T-helper 2 cell treated with Interferon-gamma antibody and Interleukin-4, amounts not matched to agents 100 ng/mL and 5 ng/mL, for 36 hours (primary cell): ENCODE measurements at regions not wholly inside any gene's neighbourhood (a gene's known extent, or its start where the extent isn't known, plus 50 kb on each side); places are given as distances from the start of the nearest gene placed in this dataset.

Source experiments
- intact Hi-C: fragments of 100-400 bp; cut with micrococcal nuclease; formaldehyde crosslinking; loops from one replicate; pipeline ENCODE4 v1.15.1; 2023

- intact Hi-C loops, result no loop called here
These were observed 1168.2 kb downstream of the BRD1 start for GRCh38 chr22:48659404-48659996.

GRCh38 chr22:48658871-48659270 is 1168.8 kb downstream of the BRD1 start:
- intact Hi-C loops, result no loop called here

GRCh38 chr22:48658246-48658645 is 1169.4 kb downstream of the BRD1 start:
- intact Hi-C loops, result no loop called here

- intact Hi-C loops, result no loop called here
These were observed 1173.2 kb downstream of the BRD1 start for GRCh38 chr22:48654492-48654891.

- intact Hi-C loops, result no loop called here
These were observed 1173.7 kb downstream of the BRD1 start for GRCh38 chr22:48653929-48654328.

GRCh38 chr22:48653306-48653705 is 1174.4 kb downstream of the BRD1 start:
- intact Hi-C loops, result no loop called here

- intact Hi-C loops, result no loop called here
These were observed 1174.9 kb downstream of the BRD1 start for GRCh38 chr22:48652796-48653195.

- intact Hi-C loops, result no loop called here
These were observed 1175.6 kb downstream of the BRD1 start for GRCh38 chr22:48651981-48652538.

GRCh38 chr22:48651036-48651890 is 1176.4 kb downstream of the BRD1 start:
- intact Hi-C loops, result no loop called here

- intact Hi-C loops, result no loop called here
These were observed 1177.2 kb downstream of the BRD1 start for GRCh38 chr22:48650323-48651035.

- intact Hi-C loops, result no loop called here
These were observed 1178.2 kb downstream of the BRD1 start for GRCh38 chr22:48649466-48649865.

- intact Hi-C loops, result no loop called here
These were observed 1178.6 kb downstream of the BRD1 start for GRCh38 chr22:48649031-48649430.

- intact Hi-C loops, result no loop called here
These were observed 1179.8 kb downstream of the BRD1 start for GRCh38 chr22:48647606-48648515.

- intact Hi-C loops, result no loop called here
These were observed 1180.6 kb downstream of the BRD1 start for GRCh38 chr22:48647051-48647450.

GRCh38 chr22:48646216-48646925 is 1181.3 kb downstream of the BRD1 start:
- intact Hi-C loops, result no loop called here

- intact Hi-C loops, result no loop called here
These were observed 1181.9 kb downstream of the BRD1 start for GRCh38 chr22:48645766-48646165.

GRCh38 chr22:48644997-48645396 is 1182.7 kb downstream of the BRD1 start:
- intact Hi-C loops, result no loop called here

- intact Hi-C loops, result no loop called here
These were observed 1183.6 kb downstream of the BRD1 start for GRCh38 chr22:48644108-48644507.

GRCh38 chr22:48643066-48643731 is 1184.5 kb downstream of the BRD1 start:
- intact Hi-C loops, result no loop called here

- intact Hi-C loops, result no loop called here
These were observed 1185.1 kb downstream of the BRD1 start for GRCh38 chr22:48642550-48642949.
